NCI-H748 treated with DMSO at 0.1 percent for 48 hours (cell line): ENCODE measurements at regions not wholly inside any gene's neighbourhood (a gene's known extent, or its start where the extent isn't known, plus 50 kb on each side); places are given as distances from the start of the nearest gene placed in this dataset.

Source experiments
- DNase-seq: peaks from one replicate; lab custom pipeline; 2025; lab: John Stamatoyannopoulos, UW

GRCh38 chr6:79864421-79864820, 82.9 kb downstream of the ELOVL4 start:
- no peak for DNase-seq

- no peak for DNase-seq
Measured at GRCh38 chr6:79864001-79864400, 83.4 kb downstream of the ELOVL4 start.

GRCh38 chr6:79863566-79863965, 83.8 kb downstream of the ELOVL4 start:
- no peak for DNase-seq

GRCh38 chr6:79862711-79863110, 84.6 kb downstream of the ELOVL4 start:
- DNase-seq: no peak

- no peak for DNase-seq
Measured at GRCh38 chr6:79862126-79862525, 85.2 kb downstream of the ELOVL4 start.

- no peak for DNase-seq
Measured at GRCh38 chr6:79861023-79861422, 86.3 kb downstream of the ELOVL4 start.

GRCh38 chr6:79847426-79847825, 99.9 kb downstream of the ELOVL4 start:
- no peak for DNase-seq

GRCh38 chr6:79842376-79843040, 104.8 kb downstream of the ELOVL4 start:
- DNase-seq: no peak

- no peak for DNase-seq
Measured at GRCh38 chr6:79841577-79842375, 105.6 kb downstream of the ELOVL4 start.

- DNase-seq: no peak
Measured at GRCh38 chr6:79838851-79839250, 108.5 kb downstream of the ELOVL4 start.

GRCh38 chr6:79833964-79834284, 113.4 kb downstream of the ELOVL4 start:
- no peak for DNase-seq

GRCh38 chr6:79833264-79833963, 113.9 kb downstream of the ELOVL4 start:
- DNase-seq: no peak

- DNase-seq: no peak
Measured at GRCh38 chr6:79832723-79833122, 114.6 kb downstream of the ELOVL4 start.

GRCh38 chr6:79824202-79824601, 123.2 kb downstream of the ELOVL4 start:
- no peak for DNase-seq

GRCh38 chr6:79821859-79822258, 125.5 kb downstream of the ELOVL4 start:
- no peak for DNase-seq

GRCh38 chr6:79818471-79818870, 128.9 kb downstream of the ELOVL4 start:
- no peak for DNase-seq

- peak; percentile 12 for DNase-seq
Measured at GRCh38 chr6:79814940-79815339, 132.4 kb downstream of the ELOVL4 start.

- peak; percentile 62 for DNase-seq
Measured at GRCh38 chr6:79813854-79814709, 133.3 kb downstream of the ELOVL4 start.

- no peak for DNase-seq
Measured at GRCh38 chr6:79813143-79813850, 134.1 kb downstream of the ELOVL4 start.

- DNase-seq: no peak
Measured at GRCh38 chr6:79812195-79812594, 135.2 kb downstream of the ELOVL4 start.

GRCh38 chr6:79810871-79811270, 136.5 kb downstream of the ELOVL4 start:
- DNase-seq: peak; percentile 92
